AG04450 (cell line): ENCODE measurements at regions not wholly inside any gene's neighbourhood (a gene's known extent, or its start where the extent isn't known, plus 50 kb on each side); places are given as distances from the start of the nearest gene placed in this dataset.

ENCODE experiments used
- CTCF ChIA-PET: fragments of 300-600, 350-600 bp; formaldehyde crosslinking; extraction: SDS; loops from one replicate; lab custom pipeline; 2022; ENCODE audit warnings: antibody characterized with exemption, inconsistent platforms; lab: Charles Lee
- POLR2A ChIA-PET: fragments of 350-600 bp; formaldehyde crosslinking; extraction: SDS; loops from one replicate; lab custom pipeline; 2021; ENCODE audit warnings: antibody characterized with exemption, inconsistent platforms; lab: Yijun Ruan, JAX
- DNase-seq: peaks from one replicate; pipeline ENCODE4 v3.0.0-alpha.2; 2011; ENCODE audit warnings: low read depth, low spot score
- H3K27ac ChIP-seq: one replicate; pipeline ENCODE4 v1.5.1; 2012; ENCODE audit warnings: low read depth, low read length, control low read depth
- H3K27me3 ChIP-seq: one replicate; pipeline ENCODE4 v1.6.0; 2012; ENCODE audit warnings: low read length; ENCODE audit not compliant: control insufficient read depth, insufficient read depth
- H3K4me3 ChIP-seq: 2 replicates; pipeline ENCODE4 v1.5.1; 2011; ENCODE audit warnings: mild to moderate bottlenecking, low read depth, low read length, control low read depth
- H3K9me3 ChIP-seq: 2 replicates; pipeline ENCODE4 v1.5.1; 2012; ENCODE audit warnings: low read length; ENCODE audit not compliant: control insufficient read depth, insufficient read depth
- TF ChIP-seq, protein P1 (sequence below): IDR thresholded peaks from 2 replicates; pipeline ENCODE4 v1.5.1; 2011; ENCODE audit warnings: low read depth, low read length, control low read depth, inconsistent platforms

DNA sequence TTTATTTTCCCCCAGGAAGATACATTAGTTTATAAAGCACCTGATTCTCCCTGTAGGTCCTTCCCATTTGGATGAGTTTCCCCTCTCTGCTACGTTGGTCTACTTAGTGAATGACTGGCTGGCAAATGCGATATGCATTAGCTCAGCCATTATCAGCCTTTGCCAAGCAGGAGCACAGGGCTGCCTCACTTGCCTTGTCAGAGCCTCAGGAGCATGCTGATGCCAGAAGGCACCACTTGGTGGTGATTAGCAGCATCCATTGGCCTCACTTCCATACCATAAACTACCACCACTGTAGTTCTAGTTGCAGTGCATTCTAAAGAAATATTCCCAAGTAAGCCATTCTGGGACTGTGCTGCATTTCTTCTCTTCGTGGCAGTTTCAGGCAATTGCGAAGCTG lies 442.8 kb upstream of the CHST9 start:
- DNase-seq = no peak

DNA sequence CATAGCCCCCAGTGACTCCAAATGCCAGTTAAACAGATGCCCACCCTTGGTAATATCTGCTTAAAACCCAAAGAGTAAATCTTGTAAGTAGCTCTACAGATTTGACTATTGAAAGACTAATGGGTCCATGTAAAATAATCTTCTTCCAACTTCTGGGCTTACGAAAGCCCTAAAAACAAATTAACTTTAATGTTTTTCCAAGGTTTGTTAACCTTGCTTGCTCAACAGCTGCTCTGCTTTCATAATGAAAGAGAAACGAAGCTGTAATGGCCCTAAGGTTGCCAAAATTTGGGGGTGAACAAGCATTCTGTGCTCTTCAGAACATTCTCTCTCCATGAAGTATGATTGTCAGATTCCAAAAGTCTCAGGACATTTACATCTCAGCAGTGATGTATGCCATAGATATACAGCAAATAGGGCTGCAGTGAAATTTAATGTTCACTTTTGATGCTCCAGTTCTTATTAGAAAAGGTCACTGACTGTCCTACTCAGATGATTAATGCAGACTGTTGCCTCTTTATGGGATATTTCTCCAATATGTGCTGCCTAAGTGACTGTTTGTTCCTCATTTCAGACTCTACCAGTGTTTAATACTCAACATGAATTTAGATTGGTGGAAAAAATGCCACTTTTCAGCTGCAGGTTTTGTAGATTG lies 436.3 kb upstream of the CHST9 start:
- H3K9me3 ChIP-seq = no peaks in the 10 kb centered on the region
- ChIA-PET CTCF (no interaction called here), POLR2A (no interaction called here)
- H3K4me3 ChIP-seq = no peak overlapping the region
- no peak for DNase-seq
- H3K27ac ChIP-seq = no peak overlapping the region
- TF ChIP-seq, protein P1, sequence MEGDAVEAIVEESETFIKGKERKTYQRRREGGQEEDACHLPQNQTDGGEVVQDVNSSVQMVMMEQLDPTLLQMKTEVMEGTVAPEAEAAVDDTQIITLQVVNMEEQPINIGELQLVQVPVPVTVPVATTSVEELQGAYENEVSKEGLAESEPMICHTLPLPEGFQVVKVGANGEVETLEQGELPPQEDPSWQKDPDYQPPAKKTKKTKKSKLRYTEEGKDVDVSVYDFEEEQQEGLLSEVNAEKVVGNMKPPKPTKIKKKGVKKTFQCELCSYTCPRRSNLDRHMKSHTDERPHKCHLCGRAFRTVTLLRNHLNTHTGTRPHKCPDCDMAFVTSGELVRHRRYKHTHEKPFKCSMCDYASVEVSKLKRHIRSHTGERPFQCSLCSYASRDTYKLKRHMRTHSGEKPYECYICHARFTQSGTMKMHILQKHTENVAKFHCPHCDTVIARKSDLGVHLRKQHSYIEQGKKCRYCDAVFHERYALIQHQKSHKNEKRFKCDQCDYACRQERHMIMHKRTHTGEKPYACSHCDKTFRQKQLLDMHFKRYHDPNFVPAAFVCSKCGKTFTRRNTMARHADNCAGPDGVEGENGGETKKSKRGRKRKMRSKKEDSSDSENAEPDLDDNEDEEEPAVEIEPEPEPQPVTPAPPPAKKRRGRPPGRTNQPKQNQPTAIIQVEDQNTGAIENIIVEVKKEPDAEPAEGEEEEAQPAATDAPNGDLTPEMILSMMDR = no peak
- H3K27me3 ChIP-seq = no peaks in the 10 kb centered on the region

More for the DNA sequence above, 442.8 kb upstream of the CHST9 start:
- TF ChIP-seq, protein P1 = no peak
- H3K4me3 ChIP-seq = no peak overlapping the region
- H3K9me3 ChIP-seq = no peaks in the 10 kb centered on the region
- no peak overlapping the region for H3K27ac ChIP-seq
- ChIA-PET POLR2A (no interaction called here), CTCF (no interaction called here)
- H3K27me3 ChIP-seq = no peaks in the 10 kb centered on the region

DNA sequence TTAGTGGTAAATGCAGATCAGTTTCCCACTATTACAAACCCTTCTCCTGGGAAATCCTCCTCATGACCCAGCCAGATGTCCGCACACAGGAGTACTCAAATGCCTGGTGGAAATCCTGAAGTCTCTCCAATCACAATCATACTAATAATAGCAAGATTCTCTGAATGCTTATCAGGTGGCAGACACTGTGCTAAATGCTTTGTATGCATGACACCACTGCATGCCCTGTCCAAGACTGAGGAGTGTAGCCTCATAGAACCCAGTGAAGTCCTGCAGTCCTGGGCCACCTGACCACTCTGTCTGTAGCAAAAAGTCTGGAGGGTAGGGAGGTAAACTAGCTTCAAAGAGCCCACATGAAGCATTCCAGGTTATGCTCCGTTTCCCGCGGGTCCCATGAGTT lies 434.8 kb upstream of the CHST9 start:
- CTCF ChIA-PET = no interaction called here

DNA sequence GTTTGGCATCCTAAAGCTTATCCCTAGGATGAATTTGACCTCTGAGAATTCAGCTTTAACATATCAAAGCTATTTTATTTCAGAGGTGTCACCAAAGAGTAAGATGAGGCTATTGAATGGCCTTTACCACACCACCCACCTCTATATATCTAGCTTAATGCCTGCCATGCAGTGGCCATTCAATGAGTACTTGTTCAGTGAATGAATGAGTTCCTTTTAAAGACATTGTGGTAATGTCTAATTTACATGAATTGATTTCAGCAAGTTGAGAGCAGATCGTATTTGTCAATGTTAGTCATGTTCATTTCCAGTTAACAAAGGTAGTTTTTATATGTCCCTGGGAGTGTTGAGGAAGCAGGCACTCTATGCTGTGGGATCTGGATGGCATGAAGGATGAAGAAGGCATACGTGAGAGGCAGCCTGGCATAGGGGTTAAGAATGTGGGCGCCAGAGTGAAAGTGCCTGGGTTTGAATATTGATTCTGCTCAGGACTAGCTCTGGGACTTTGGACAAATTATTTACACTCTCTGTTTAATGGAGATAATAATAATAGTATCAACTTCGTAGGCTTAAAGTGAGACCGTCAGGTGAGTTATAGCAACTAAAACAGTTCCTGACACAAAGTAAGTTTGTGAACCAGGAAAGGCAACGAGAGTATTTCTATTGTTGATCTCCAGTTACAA lies 434.1 kb upstream of the CHST9 start:
- POLR2A ChIA-PET = no interaction called here
- no peaks in the 10 kb centered on the region for H3K27me3 ChIP-seq
- no peaks in the 10 kb centered on the region for H3K9me3 ChIP-seq
- no peak overlapping the region for H3K27ac ChIP-seq
- CTCF ChIA-PET = interaction anchor here (0.6 to 3.6 kb wide), 2 partner anchors 12 to 14 kb away, joined by 3 to 14 read pairs; no protein-coding TSS in a partner anchor
- DNase-seq = no peak
- TF ChIP-seq, protein P1 = no peak
- no peak overlapping the region for H3K4me3 ChIP-seq

More for the DNA sequence above, 434.8 kb upstream of the CHST9 start:
- Histone ChIP-seq H3K27me3 (no peaks in the 10 kb centered on the region), H3K9me3 (no peaks in the 10 kb centered on the region), H3K27ac (no peak overlapping the region), H3K4me3 (no peak overlapping the region)
- DNase-seq = no peak
- POLR2A ChIA-PET = no interaction called here
- TF ChIP-seq, protein P1 = no peak

DNA sequence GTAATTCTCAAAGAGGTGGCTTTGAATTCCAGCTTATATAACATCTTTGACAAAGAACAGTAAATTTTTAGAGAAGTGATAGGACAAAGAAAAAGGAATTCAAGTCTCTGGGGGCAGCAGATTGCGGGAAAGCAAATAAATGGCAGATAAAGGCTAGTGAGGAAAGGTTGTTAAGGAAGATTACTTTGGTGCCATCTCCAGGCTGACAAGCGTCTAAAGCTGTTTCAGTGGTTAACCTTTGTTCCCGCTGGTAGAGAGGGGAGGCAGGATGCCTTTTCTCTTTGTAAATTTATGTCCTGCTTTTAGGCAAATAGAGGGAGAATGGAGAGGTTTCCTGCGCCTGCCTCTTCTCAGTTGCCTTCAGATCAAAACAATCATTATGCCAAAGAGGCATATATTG lies 431.2 kb upstream of the CHST9 start:
- no peaks in the 10 kb centered on the region for H3K9me3 ChIP-seq
- H3K4me3 ChIP-seq = no peak overlapping the region
- TF ChIP-seq, protein P1 = no peak
- H3K27me3 ChIP-seq = no peaks in the 10 kb centered on the region
- DNase-seq = no peak
- ChIA-PET CTCF (interaction anchor here (3.6 kb wide), 1 partner anchor 12 kb away, joined by 14 read pairs; no protein-coding TSS in a partner anchor), POLR2A (no interaction called here)
- no peak overlapping the region for H3K27ac ChIP-seq
